GM18858 (cell line): ENCODE measurements at regions not wholly inside any gene's neighbourhood (a gene's known extent, or its start where the extent isn't known, plus 50 kb on each side); places are given as distances from the start of the nearest gene placed in this dataset.

Source experiments
- ATAC-seq: cut with Tn5 transposase; IDR thresholded peaks from one replicate; pipeline ENCODE4 v1.9.1; 2021; ENCODE audit not compliant: unreplicated experiment

- ATAC-seq: no peak
These were observed 182.2 kb upstream of the FOXN2 start for GRCh38 chr2:48132271-48132625.

- ATAC-seq: no peak
These were observed 179.8 kb upstream of the FOXN2 start for GRCh38 chr2:48134704-48135103.

- no peak for ATAC-seq
These were observed 178.7 kb upstream of the FOXN2 start for GRCh38 chr2:48135797-48136196.

- no peak for ATAC-seq
These were observed 176.7 kb upstream of the FOXN2 start for GRCh38 chr2:48137829-48138228.

- no peak for ATAC-seq
These were observed 175.6 kb upstream of the FOXN2 start for GRCh38 chr2:48138898-48139297.

GRCh38 chr2:48140586-48140985, 173.9 kb upstream of the FOXN2 start:
- ATAC-seq: no peak

- no peak for ATAC-seq
These were observed 169.7 kb upstream of the FOXN2 start for GRCh38 chr2:48144777-48145176.

GRCh38 chr2:48145845-48146452, 168.5 kb upstream of the FOXN2 start:
- no peak for ATAC-seq

GRCh38 chr2:48146552-48146951, 167.9 kb upstream of the FOXN2 start:
- no peak for ATAC-seq

GRCh38 chr2:48147719-48148118, 166.8 kb upstream of the FOXN2 start:
- no peak for ATAC-seq

GRCh38 chr2:48148841-48149430, 165.5 kb upstream of the FOXN2 start:
- ATAC-seq: no peak

- ATAC-seq: no peak
These were observed 157.3 kb upstream of the FOXN2 start for GRCh38 chr2:48157150-48157549.

GRCh38 chr2:48161628-48162027, 152.9 kb upstream of the FOXN2 start:
- no peak for ATAC-seq

GRCh38 chr2:48162742-48163141, 151.7 kb upstream of the FOXN2 start:
- no peak for ATAC-seq

- no peak for ATAC-seq
These were observed 149.3 kb upstream of the FOXN2 start for GRCh38 chr2:48165070-48165753.

- ATAC-seq: no peak
These were observed 145.3 kb upstream of the FOXN2 start for GRCh38 chr2:48169141-48169592.

- no peak for ATAC-seq
These were observed 144.2 kb upstream of the FOXN2 start for GRCh38 chr2:48170281-48170680.

- ATAC-seq: no peak
These were observed 141.3 kb upstream of the FOXN2 start for GRCh38 chr2:48173141-48173540.

GRCh38 chr2:48174503-48174902, 140.0 kb upstream of the FOXN2 start:
- no peak for ATAC-seq

GRCh38 chr2:48175254-48175653, 139.2 kb upstream of the FOXN2 start:
- ATAC-seq: no peak

GRCh38 chr2:48175656-48176055, 138.8 kb upstream of the FOXN2 start:
- ATAC-seq: no peak

- no peak for ATAC-seq
These were observed 137.6 kb upstream of the FOXN2 start for GRCh38 chr2:48176876-48177275.

GRCh38 chr2:48178611-48179010, 135.9 kb upstream of the FOXN2 start:
- ATAC-seq: no peak
